ENCODE measurements at regions not wholly inside any gene's neighbourhood (a gene's known extent, or its start where the extent isn't known, plus 50 kb on each side); places are given as distances from the start of the nearest gene placed in this dataset.

DNA sequence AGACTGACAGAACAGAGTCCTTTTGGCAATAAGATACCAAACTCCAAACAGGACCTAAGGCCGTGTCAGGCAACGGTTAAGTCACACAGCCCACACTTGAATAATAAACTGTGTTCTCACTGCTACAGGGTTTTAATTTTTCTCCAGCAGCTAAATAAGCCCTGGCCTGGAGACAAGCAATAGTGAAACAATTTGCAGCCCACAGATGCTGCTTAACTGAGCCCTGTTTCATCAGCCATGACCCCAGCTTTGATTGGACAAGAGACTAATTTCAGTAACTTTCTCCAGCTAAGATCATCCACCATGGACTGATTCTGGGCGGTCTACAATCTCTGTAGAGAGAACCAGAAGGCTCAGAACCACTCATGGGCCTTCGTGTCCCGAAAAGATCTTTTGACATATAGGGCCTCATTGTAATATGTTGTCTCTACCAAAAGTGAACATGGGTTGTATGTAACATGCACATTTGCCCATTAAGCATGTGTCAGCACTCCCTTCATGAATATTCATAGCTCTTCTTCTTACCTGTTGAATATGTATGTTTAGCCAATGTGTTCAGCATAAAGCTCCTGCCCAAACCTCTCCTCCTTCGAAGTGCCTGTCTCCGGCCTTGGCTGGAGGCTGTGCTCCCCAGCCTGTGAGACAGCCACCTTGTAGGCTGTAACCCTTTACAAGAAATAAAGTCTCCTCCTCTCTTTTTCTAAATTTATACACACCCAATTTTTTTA, 223.1 kb upstream of the AKR1E2 start:
- no peak for TF ChIP-seq CTCF (IDR thresholded peaks at IDR 0.05 in 4 of 5, conservative IDR thresholded peaks at IDR 0.05 in 1 of 5)
- no peak for TF ChIP-seq POLR2A (IDR thresholded peaks at IDR 0.05)
